ENCODE measurements at regions not wholly inside any gene's neighbourhood (a gene's known extent, or its start where the extent isn't known, plus 50 kb on each side); places are given as distances from the start of the nearest gene placed in this dataset.

DNA sequence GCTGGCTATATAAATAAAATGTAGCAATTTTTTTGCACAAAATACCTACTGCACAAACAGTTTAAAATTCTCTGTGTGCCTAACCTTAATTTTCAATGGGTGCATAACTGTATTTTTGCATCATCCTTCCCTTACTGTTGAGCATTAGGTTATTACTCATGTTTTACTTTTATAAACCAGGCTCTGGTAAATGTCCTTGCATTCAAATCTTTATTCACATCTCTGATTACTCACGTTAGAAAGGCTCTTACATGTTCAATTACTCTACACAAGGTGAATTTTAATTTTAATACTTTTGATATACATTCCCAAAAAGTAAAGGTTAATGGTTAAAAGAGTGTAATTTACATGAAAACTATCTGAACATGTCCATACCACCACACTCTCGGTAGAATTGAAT, 246.1 kb downstream of the PRELID2 start:
- POLR2A ChIA-PET = no interaction called here
- no peak for TF ChIP-seq CTCF (IDR thresholded peaks at IDR 0.05; ENCODE audit: insufficient read depth, low read depth, low read length)
- Histone ChIP-seq H3K4me3 (ENCODE audit: low read depth, low read length) (no peak overlapping the region), H3K27me3 (ENCODE audit: control insufficient read depth, insufficient read depth, low read length) (no peaks in the 10 kb centered on the region), H3K36me3 (ENCODE audit: control insufficient read depth, insufficient read depth, low read length) (no peaks in the 10 kb centered on the region)
- CTCF ChIA-PET = no interaction called here
- DNase-seq (ENCODE audit: low read depth) = no peak

DNA sequence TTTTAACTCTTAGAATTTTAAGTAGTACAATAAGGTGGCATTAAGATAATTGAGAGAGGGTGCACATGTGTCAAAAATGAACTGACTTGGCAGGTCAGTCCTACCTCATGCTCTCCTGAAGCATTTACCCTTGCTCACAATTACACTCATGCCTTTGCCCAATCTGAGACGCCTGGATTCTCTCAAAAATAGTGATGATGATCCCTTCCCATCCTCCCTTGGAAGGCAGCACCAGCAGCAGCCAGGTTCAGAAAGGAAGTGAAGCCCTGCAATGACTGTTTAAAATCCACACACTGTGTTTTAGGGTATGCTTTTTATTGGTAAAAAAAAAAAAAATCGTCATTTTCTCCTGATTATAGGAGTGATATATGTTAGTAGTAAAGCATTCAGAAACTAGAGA, 246.6 kb downstream of the PRELID2 start:
- Histone ChIP-seq H3K36me3 (ENCODE audit: control insufficient read depth, insufficient read depth, low read length) (no peaks in the 10 kb centered on the region), H3K4me3 (ENCODE audit: low read depth, low read length) (no peak overlapping the region), H3K27me3 (ENCODE audit: control insufficient read depth, insufficient read depth, low read length) (no peaks in the 10 kb centered on the region)
- DNase-seq (ENCODE audit: low read depth) = no peak
- ChIA-PET CTCF (no interaction called here), POLR2A (no interaction called here)
- TF ChIP-seq CTCF (IDR thresholded peaks at IDR 0.05; ENCODE audit: insufficient read depth, low read depth, low read length) = no peak

DNA sequence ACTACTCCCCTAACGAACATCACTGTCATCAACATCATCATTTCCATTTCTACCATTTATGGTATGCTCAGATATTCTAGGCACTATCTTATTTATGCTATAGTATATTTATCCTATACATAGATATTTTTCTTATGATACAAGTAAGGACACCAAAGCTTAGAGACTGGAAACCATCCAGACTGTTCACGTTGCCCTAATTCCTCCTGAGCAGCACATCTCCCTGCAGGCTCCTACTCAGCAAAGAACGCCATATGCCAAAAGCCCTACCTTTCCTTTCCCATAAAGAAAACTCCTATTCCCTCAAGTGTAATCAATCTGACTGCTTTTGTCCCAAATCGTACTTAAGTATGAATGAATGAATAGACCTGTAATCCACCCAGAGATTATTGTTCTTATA, 247.0 kb downstream of the PRELID2 start:
- CTCF ChIA-PET = no interaction called here
- no peaks in the 10 kb centered on the region for H3K36me3 ChIP-seq (ENCODE audit: control insufficient read depth, insufficient read depth, low read length)
- no peak for DNase-seq (ENCODE audit: low read depth)

DNA sequence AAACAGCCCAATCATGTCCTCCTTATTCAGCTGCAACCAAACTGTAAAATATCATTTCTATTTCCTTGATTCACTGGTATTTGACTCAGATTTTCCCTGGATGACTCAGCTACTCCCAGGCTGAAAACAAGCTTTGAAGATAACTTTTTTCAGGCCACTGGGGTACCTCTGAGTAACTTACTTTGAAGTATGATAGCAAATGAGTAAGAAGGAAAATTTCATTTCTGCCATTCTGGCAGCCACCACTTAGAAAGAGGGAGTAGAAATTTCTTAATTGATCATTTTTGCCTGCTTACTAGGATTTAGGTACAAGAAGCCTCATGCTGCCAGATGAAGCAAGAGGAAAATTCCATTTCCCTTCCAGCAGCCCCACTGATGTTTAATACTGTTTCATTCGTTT, 247.4 kb downstream of the PRELID2 start:
- H3K4me3 ChIP-seq (ENCODE audit: low read depth, low read length) = no peak overlapping the region
- no peak for TF ChIP-seq CTCF (IDR thresholded peaks at IDR 0.05; ENCODE audit: insufficient read depth, low read depth, low read length)
- POLR2A ChIA-PET = no interaction called here

More for the DNA sequence above, 247.0 kb downstream of the PRELID2 start:
- POLR2A ChIA-PET = no interaction called here
- TF ChIP-seq CTCF (IDR thresholded peaks at IDR 0.05; ENCODE audit: insufficient read depth, low read depth, low read length) = no peak
- no peak overlapping the region for H3K4me3 ChIP-seq (ENCODE audit: low read depth, low read length)
- H3K27me3 ChIP-seq (ENCODE audit: control insufficient read depth, insufficient read depth, low read length) = no peaks in the 10 kb centered on the region

GRCh38 chr5:145587308-145587672, 247.9 kb downstream of the PRELID2 start:
- CTCF ChIA-PET = no interaction called here
- TF ChIP-seq CTCF (IDR thresholded peaks at IDR 0.05; ENCODE audit: insufficient read depth, low read depth, low read length) = no peak
- H3K36me3 ChIP-seq (ENCODE audit: control insufficient read depth, insufficient read depth, low read length) = no peaks in the 10 kb centered on the region
- DNase-seq (ENCODE audit: low read depth) = no peak
- no peak overlapping the region for H3K4me3 ChIP-seq (ENCODE audit: low read depth, low read length)
- no peaks in the 10 kb centered on the region for H3K27me3 ChIP-seq (ENCODE audit: control insufficient read depth, insufficient read depth, low read length)
- POLR2A ChIA-PET = no interaction called here

More for the DNA sequence above, 247.4 kb downstream of the PRELID2 start:
- Histone ChIP-seq H3K36me3 (ENCODE audit: control insufficient read depth, insufficient read depth, low read length) (no peaks in the 10 kb centered on the region), H3K27me3 (ENCODE audit: control insufficient read depth, insufficient read depth, low read length) (no peaks in the 10 kb centered on the region)
- DNase-seq (ENCODE audit: low read depth) = peak; percentile 66
- CTCF ChIA-PET = no interaction called here
